Thyroid gland (tissue), 4 donors: ENCODE measurements at regions not wholly inside any gene's neighbourhood (a gene's known extent, or its start where the extent isn't known, plus 50 kb on each side); places are given as distances from the start of the nearest gene placed in this dataset.

Experiments used
- POLR2A ChIP-seq, 2 donors: fragments of 450-650 bp; IDR thresholded peaks; one replicate each; pipeline ENCODE4 v1.6.1; 2017; ENCODE audit warnings: antibody characterized with exemption in 2 of 2, mild to moderate bottlenecking in 2 of 2, moderate library complexity in 1 of 2
- TF ChIP-seq, protein P1 (sequence below), 6 experiments: fragments of 200-600 bp in 3 of 6; fragments of 450-650 bp in 3 of 6; sonication (generic) in 3 of 6; IDR thresholded peaks; one replicate each; pipeline ENCODE4 v1.5.1; 2016 to 2019; ENCODE audit warnings: antibody characterized with exemption in 6 of 6, mild to moderate bottlenecking in 2 of 6, inconsistent platforms in 1 of 6, moderate library complexity in 1 of 6

DNA sequence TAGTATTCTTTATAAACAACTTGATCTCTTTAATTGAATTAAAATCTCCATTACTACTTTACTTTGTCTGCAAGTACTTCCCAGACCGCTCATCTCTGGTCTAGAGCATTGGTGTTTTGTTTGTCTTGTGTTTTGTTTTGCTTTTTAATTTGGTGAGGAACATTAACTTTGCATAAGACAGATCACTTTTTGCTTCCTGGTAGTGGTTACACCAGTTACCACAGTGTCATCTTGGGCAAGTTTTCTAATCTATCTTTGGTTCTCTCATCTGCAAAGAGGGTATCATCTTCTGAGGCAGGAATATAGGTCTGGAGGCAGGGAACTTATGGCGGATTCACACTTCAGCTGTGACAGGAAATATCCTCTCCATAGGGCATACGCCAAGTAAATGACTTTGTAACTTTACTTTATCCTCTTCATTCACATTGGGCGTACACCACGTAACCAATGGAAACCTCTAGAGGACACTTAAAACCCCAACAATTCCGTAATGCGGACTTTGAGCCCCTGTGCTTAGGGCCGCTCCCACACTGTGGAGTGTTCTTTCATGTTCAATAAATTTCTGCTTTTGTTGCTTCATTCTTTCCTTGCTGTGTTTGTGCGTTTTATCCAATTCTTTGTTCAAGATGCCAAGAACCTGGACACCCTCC, 83.2 kb upstream of the JAZF1 start:
- TF ChIP-seq, protein P1, sequence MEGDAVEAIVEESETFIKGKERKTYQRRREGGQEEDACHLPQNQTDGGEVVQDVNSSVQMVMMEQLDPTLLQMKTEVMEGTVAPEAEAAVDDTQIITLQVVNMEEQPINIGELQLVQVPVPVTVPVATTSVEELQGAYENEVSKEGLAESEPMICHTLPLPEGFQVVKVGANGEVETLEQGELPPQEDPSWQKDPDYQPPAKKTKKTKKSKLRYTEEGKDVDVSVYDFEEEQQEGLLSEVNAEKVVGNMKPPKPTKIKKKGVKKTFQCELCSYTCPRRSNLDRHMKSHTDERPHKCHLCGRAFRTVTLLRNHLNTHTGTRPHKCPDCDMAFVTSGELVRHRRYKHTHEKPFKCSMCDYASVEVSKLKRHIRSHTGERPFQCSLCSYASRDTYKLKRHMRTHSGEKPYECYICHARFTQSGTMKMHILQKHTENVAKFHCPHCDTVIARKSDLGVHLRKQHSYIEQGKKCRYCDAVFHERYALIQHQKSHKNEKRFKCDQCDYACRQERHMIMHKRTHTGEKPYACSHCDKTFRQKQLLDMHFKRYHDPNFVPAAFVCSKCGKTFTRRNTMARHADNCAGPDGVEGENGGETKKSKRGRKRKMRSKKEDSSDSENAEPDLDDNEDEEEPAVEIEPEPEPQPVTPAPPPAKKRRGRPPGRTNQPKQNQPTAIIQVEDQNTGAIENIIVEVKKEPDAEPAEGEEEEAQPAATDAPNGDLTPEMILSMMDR (IDR thresholded peaks at IDR 0.05) = no peak
- no peak for TF ChIP-seq POLR2A (IDR thresholded peaks at IDR 0.05)
